ENCODE measurements at regions not wholly inside any gene's neighbourhood (a gene's known extent, or its start where the extent isn't known, plus 50 kb on each side); places are given as distances from the start of the nearest gene placed in this dataset.
"Not testable (repeated sequence)": the region's sequence is repeated elsewhere in the genome, so short reads cannot be mapped to it uniquely, and the experiment has no call there.

- no peak overlapping the region for H3K27ac ChIP-seq (ENCODE audit: low read depth, low read length)
- CTCF ChIA-PET: interaction anchor here (1.0 kb wide), 1 partner anchor 89 kb away, joined by 3 read pairs; no protein-coding TSS in a partner anchor
Measured at GRCh38 chr19:33866696-33867095, 70.0 kb downstream of the KCTD15 start.

GRCh38 chr19:33868076-33868735 is 71.5 kb downstream of the KCTD15 start:
- H3K4me3 ChIP-seq (ENCODE audit: low read depth, low read length): no peak overlapping the region
- no peak for DNase-seq (ENCODE audit: low read depth, low spot score)
- ChIA-PET POLR2A (interaction anchor here (0.7 kb wide), 1 partner anchor 845 kb away, joined by 3 read pairs; no protein-coding TSS in a partner anchor), CTCF (interaction anchor here (0.8 kb wide), 1 partner anchor 38 kb away, joined by 3 read pairs; no protein-coding TSS in a partner anchor)
- H3K9me3 ChIP-seq (ENCODE audit: control insufficient read depth, insufficient read depth, low read length): no peaks in the 10 kb centered on the region
- peaks cover 8% of the 10 kb centered on the region for H3K27me3 ChIP-seq (ENCODE audit: control insufficient read depth, insufficient read depth, low read length)
- TF ChIP-seq, protein P1, sequence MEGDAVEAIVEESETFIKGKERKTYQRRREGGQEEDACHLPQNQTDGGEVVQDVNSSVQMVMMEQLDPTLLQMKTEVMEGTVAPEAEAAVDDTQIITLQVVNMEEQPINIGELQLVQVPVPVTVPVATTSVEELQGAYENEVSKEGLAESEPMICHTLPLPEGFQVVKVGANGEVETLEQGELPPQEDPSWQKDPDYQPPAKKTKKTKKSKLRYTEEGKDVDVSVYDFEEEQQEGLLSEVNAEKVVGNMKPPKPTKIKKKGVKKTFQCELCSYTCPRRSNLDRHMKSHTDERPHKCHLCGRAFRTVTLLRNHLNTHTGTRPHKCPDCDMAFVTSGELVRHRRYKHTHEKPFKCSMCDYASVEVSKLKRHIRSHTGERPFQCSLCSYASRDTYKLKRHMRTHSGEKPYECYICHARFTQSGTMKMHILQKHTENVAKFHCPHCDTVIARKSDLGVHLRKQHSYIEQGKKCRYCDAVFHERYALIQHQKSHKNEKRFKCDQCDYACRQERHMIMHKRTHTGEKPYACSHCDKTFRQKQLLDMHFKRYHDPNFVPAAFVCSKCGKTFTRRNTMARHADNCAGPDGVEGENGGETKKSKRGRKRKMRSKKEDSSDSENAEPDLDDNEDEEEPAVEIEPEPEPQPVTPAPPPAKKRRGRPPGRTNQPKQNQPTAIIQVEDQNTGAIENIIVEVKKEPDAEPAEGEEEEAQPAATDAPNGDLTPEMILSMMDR (IDR thresholded peaks at IDR 0.05; ENCODE audit: low read depth, low read length): no peak
- no peak overlapping the region for H3K27ac ChIP-seq (ENCODE audit: low read depth, low read length)

More at GRCh38 chr19:33866696-33867095, 70.0 kb downstream of the KCTD15 start:
- peaks cover 8% of the 10 kb centered on the region for H3K27me3 ChIP-seq (ENCODE audit: control insufficient read depth, insufficient read depth, low read length)
- TF ChIP-seq, protein P1 (IDR thresholded peaks at IDR 0.05; ENCODE audit: low read depth, low read length): no peak
- no peak for DNase-seq (ENCODE audit: low read depth, low spot score)
- H3K4me3 ChIP-seq (ENCODE audit: low read depth, low read length): no peak overlapping the region
- POLR2A ChIA-PET: no interaction called here
- no peaks in the 10 kb centered on the region for H3K9me3 ChIP-seq (ENCODE audit: control insufficient read depth, insufficient read depth, low read length)

- Histone ChIP-seq H3K9me3 (ENCODE audit: control insufficient read depth, insufficient read depth, low read length) (no peaks in the 10 kb centered on the region), H3K4me3 (ENCODE audit: low read depth, low read length) (no peak overlapping the region), H3K27ac (ENCODE audit: low read depth, low read length) (no peak overlapping the region), H3K27me3 (ENCODE audit: control insufficient read depth, insufficient read depth, low read length) (peaks cover 8% of the 10 kb centered on the region)
- TF ChIP-seq, protein P1 (IDR thresholded peaks at IDR 0.05; ENCODE audit: low read depth, low read length): no peak
- no peak for DNase-seq (ENCODE audit: low read depth, low spot score)
- ChIA-PET POLR2A (no interaction called here), CTCF (interaction anchor here (0.5 kb wide), 1 partner anchor 185 kb away, joined by 4 read pairs; no protein-coding TSS in a partner anchor)
Measured at GRCh38 chr19:33868788-33869412, 72.2 kb downstream of the KCTD15 start.

DNA sequence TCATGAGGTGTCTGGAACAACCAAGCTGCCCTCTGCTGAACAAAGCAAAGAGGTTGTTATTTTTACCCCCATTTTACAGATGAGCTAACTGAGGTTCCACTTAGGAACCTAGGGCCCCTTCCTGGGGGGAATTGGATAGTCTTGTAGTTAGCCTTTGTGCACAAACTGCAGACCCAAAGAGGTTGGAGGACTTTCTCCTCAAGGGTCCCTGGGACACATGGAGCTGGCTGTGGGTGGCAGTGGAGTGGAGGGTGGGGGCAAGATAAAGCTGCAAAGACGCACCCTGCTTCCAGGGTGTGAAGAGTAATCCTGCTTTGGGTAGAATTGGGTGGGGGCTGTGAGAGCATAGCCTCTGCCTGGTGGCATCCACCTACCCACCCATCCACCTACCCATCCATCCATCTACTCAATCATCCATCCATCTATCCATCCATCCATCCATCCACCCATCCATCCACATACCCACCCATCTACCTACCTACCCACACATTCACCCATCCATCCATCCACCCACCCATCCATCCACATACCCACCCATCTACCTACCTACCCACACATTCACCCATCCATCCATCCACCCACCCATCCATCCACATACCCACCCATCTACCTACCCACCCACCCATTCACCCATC is 73.7 kb downstream of the KCTD15 start:
- POLR2A ChIA-PET; H3K9me3 ChIP-seq (ENCODE audit: control insufficient read depth, insufficient read depth, low read length); CTCF ChIA-PET; H3K27me3 ChIP-seq (ENCODE audit: control insufficient read depth, insufficient read depth, low read length); H3K4me3 ChIP-seq (ENCODE audit: low read depth, low read length); DNase-seq (ENCODE audit: low read depth, low spot score); H3K27ac ChIP-seq (ENCODE audit: low read depth, low read length): not testable (repeated sequence)

- Histone ChIP-seq H3K27ac (ENCODE audit: low read depth, low read length) (no peak overlapping the region), H3K4me3 (ENCODE audit: low read depth, low read length) (no peak overlapping the region), H3K27me3 (ENCODE audit: control insufficient read depth, insufficient read depth, low read length) (peaks cover 8% of the 10 kb centered on the region), H3K9me3 (ENCODE audit: control insufficient read depth, insufficient read depth, low read length) (no peaks in the 10 kb centered on the region)
- ChIA-PET CTCF (no interaction called here), POLR2A (no interaction called here)
- TF ChIP-seq, protein P1 (IDR thresholded peaks at IDR 0.05; ENCODE audit: low read depth, low read length): no peak
- no peak for DNase-seq (ENCODE audit: low read depth, low spot score)
Measured at GRCh38 chr19:33871605-33872004, 74.9 kb downstream of the KCTD15 start.
